A673 (cell line): ENCODE measurements at regions not wholly inside any gene's neighbourhood (a gene's known extent, or its start where the extent isn't known, plus 50 kb on each side); places are given as distances from the start of the nearest gene placed in this dataset.

Experiments
- EZH2 ChIP-seq: fragments of 200-600 bp; sonication (generic); IDR thresholded peaks from 2 replicates; pipeline ENCODE4 v1.6.1; 2017; ENCODE audit warnings: borderline replicate concordance, low read depth, mild to moderate bottlenecking, mixed read lengths, antibody characterized with exemption, low read length; ENCODE audit not compliant: poor library complexity, severe bottlenecking
- TF ChIP-seq, protein P1 (sequence below): fragments of 300-800, 200-600 bp; sonication (generic); conservative IDR thresholded peaks from 2 replicates; pipeline ENCODE4 v1.5.1; 2017; ENCODE audit warnings: low read depth, mild to moderate bottlenecking, antibody characterized with exemption, low read length, moderate library complexity, mixed read lengths

DNA sequence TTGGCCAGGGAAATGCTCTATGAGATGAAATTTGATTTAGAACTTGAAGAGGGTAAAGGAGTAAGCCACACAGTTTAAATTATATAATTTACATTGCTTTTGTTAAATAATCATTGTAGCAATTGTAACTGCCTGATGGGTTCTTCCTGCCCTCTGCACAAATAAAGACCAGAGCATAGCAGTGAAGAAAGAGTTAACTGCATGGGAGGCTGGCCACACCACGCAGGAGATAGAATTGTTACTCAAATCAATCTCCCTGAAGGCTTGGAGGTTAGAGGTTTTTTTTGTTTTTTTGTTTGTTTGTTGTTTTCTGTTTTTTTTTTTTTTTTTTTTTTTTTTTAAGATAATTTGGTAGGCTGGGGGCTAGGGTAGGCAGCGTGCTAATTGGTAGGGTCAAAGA lies 467.0 kb upstream of the GOT2 start:
- TF ChIP-seq, protein P1, sequence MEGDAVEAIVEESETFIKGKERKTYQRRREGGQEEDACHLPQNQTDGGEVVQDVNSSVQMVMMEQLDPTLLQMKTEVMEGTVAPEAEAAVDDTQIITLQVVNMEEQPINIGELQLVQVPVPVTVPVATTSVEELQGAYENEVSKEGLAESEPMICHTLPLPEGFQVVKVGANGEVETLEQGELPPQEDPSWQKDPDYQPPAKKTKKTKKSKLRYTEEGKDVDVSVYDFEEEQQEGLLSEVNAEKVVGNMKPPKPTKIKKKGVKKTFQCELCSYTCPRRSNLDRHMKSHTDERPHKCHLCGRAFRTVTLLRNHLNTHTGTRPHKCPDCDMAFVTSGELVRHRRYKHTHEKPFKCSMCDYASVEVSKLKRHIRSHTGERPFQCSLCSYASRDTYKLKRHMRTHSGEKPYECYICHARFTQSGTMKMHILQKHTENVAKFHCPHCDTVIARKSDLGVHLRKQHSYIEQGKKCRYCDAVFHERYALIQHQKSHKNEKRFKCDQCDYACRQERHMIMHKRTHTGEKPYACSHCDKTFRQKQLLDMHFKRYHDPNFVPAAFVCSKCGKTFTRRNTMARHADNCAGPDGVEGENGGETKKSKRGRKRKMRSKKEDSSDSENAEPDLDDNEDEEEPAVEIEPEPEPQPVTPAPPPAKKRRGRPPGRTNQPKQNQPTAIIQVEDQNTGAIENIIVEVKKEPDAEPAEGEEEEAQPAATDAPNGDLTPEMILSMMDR: no peak
- TF ChIP-seq EZH2: no peak
